Head of caudate nucleus (tissue), 42 donors: ENCODE measurements at regions not wholly inside any gene's neighbourhood (a gene's known extent, or its start where the extent isn't known, plus 50 kb on each side); places are given as distances from the start of the nearest gene placed in this dataset.

ENCODE experiments used
- DNase-seq, 42 donors: peaks; one replicate each; pipeline versions ENCODE4 v3.0.0 to v3.0.0-alpha.2; 2020 to 2021; ENCODE audit warnings: mixed read lengths in 7 of 42
- intact Hi-C: fragments of 100-400 bp; cut with DNase I; formaldehyde crosslinking; loops from one replicate; pipeline ENCODE4 v1.15.0; 2022

DNA sequence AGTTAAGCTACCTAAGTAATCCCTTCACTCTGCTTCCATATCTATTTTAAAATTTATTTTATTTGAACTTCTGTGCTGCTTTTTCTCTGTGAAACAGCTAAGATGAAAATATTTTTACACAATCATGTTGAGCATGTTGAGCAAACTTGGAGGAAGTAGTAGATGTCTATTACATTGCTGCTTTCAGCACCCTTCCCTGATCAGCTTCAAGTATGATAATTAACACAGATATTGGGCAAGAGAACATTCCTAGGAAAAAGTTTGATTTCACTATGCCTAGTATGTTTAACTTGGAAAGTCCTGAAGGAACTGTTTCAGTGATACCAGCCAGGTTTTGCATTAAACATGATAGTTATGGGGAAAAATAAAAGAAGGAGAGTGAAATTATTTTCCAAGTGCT, 283.6 kb downstream of the ELAVL2 start:
- DNase-seq, result no peak
- intact Hi-C loops, result no loop called here

DNA sequence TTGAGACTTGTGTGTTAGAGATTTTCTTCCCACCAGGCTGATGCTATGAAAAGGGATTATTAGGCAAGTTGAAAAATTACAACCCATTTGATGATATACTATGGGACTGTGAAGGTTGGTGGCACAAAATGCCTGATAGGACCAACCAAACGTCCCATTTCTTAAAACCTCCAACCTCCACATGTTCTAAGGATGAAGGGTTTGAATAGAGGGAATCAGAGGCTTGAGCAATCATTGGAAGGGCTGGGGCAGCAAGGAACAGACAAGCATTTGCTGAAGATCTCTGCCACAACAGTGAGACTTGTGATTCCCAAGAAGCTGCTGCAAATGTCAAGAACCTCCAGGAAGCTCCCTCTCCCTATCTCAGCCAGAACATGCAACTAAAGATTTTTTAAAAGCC, 283.1 kb downstream of the ELAVL2 start:
- no peak for DNase-seq
- intact Hi-C loops, result no loop called here

DNA sequence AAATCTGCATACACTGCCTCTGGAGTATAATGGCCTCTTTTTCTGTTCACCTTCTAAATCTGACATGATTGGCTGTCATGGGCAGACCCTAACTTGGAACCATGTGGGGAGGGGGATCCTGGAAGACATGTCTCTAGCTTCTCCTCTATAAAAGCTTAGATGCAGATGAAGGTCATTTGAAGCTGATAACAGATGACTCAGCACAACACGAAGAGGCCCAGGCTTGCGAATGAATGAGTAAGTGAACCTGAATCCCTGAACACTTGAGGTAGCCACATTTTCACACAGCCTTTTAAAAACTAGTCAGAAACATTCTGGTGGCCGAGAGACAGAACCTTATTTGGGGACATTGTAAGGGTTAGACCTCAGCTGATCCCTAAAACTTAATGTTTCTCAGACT, 282.6 kb downstream of the ELAVL2 start:
- no peak for DNase-seq
- intact Hi-C loops, result no loop called here

DNA sequence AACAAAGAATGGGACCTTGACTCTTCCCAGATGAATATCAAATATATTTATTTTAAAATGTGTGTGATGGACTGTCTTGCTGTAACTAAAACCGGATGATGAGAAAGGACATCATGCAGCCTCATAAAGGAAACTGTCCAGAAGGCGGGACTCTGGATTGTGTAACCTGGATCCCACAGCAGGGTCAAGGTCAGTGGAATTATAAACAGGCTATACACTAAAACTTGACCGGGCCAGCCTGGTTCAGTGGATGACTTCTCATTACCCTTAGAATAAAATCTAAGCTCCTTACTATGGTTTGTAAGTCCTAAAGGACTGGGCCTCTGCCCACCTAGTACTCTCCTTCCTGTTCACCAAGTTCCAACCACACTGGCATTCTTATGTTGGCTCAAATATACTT, 280.3 kb downstream of the ELAVL2 start:
- intact Hi-C loops, result no loop called here
- no peak for DNase-seq

DNA sequence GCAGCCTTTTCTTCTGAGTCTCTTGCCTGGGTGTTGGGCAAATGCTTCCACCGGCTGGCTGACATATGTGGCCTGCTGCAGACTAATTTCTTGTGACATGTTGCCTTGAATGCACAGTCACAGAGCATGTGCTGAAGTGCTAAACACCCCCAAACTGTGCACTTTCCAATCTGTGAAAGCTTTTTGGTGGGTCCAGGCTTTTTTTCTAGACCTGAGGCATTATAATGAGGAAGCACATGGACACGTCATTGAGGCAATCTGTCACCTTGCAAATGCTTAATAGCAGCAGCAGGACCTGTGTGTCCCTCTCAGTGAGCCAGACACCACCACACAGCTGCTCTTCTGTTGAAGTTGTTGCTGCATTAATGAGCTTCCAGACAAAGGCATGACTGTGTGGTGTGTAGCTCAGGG, 274.7 kb downstream of the ELAVL2 start:
- intact Hi-C loops, result no loop called here
- peak in 2 of 42 donors; percentile 6 to 18 for DNase-seq

DNA sequence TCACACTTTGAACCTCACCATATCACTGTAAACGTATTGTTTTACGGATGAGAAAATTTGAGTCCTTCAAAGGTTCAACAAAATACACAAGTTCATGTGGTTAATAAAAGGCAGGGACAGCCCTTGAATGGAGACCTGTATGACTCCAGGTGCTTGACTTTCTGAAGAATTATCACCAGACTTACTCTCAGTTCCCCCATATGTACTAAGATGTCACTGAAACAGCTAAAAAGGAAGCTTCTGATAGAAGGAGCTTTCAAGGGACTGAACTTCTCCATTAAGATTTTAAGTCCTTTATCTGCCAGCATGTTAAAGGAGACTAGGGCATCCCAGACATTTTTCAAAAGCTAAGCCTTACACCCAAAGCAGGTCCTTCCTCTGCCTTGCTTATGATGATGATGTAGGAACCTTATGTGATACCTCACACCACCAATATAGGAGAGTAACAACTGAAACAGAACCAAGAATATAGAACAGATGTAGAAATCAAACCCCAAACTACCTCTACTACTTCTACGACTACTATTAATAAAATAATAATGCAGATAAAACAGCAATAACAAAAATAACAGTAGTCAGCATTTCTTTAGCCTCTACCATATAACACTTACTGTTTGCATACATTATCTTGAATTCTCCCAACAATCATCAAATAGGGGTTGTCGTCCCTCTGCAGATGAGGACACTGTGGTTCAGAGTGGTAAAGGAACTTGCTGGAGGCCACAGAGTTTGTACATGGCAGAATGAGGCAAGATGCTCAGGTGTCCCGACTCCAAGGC, 273.9 kb downstream of the ELAVL2 start:
- intact Hi-C loops, result no loop called here
- DNase-seq, result no peak

DNA sequence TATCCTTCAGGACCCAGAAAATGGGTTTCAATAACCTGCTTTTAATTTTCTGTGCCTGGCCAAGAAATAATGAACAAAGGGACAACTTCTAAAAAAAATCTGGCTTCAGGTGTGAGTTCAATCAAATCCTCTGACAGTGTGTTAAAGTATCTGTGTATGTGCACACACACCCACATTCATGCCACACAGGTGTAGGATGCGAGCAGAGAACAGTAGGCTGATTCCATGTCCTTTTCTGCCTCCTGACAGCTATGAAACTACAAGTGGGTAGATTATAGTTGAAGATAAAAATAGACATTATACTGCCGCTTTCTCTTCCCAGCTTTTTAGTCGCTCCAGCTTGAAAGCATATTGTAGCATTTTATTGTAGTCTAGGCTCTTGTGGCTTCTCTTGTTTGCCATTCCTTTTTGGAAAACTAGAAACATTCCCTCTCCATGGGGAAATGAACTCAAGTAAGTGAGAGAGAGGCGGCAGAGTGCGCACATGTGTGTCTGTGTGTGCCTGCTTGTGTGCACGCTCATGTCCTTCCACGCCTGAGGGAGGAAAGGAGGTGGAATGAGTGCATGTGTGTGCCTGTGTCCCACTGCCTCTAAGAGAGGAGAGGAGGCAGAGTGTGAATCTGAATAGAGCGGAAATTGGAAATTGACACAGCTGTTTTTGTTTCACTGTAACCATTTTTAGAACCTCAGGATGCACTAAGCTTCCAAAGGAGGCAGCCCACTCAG, 273.0 kb downstream of the ELAVL2 start:
- peak in 23 of 42 donors; percentile 5 to 79 (median 43) for DNase-seq
- intact Hi-C loops, result no loop called here

DNA sequence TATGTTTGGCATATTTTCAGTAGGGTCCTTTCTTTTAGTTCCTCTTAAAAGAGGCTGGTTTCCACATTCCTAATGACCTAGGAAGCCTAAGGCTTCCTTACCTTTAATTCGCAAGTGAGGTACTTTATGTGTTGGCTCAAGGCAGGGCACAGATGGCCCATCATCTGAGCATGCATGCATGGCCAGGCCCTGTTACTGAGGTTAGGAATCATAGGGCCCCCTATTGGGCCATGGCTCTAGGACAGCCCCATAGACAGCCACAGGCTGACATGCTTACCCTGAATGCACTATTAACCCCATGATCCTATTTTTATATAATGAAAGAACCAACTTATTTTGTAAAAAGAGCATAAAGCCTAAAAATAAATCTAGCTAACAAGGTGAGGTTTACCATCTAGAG, 271.4 kb downstream of the ELAVL2 start:
- DNase-seq, result no peak
- intact Hi-C loops, result no loop called here

DNA sequence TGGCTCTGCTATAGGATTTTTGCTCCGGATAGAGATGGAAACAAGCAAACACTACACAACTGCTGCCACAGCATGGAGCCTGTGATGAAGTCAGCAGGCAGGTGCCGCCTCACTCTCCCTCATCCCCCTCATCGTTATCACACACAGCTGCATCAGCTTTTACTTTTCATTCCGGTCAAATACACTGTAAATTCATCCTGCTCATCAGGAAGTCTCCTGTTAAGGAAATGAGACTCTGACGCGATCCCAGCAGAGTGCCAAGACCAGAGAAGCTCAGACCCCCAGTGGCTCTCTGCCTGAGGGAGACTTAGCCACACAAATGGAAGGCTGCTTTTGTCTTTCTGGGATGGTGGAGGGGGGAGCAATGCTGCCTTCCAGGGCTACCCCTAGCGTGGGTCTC, 270.2 kb downstream of the ELAVL2 start:
- DNase-seq, result no peak
- intact Hi-C loops, result no loop called here

DNA sequence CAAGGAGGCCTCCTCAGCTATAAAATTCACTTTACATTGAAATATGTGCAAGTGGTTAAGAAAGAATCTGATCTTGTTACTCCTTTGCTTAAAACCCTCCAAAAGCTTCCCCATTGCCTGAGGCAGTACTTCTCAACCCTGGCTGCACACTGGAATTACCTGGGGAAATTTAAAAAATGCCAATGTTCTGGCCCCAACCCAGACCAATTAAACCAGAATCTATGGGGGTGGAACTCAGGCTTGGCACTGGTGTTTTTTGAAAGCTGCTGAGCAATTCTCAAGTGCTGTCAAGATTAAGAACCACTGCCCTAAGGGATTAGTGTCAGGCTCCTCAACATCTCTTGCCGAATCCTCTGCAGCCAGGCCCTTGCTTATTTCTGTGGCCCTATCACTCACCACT, 269.6 kb downstream of the ELAVL2 start:
- no peak for DNase-seq
- intact Hi-C loops, result no loop called here

DNA sequence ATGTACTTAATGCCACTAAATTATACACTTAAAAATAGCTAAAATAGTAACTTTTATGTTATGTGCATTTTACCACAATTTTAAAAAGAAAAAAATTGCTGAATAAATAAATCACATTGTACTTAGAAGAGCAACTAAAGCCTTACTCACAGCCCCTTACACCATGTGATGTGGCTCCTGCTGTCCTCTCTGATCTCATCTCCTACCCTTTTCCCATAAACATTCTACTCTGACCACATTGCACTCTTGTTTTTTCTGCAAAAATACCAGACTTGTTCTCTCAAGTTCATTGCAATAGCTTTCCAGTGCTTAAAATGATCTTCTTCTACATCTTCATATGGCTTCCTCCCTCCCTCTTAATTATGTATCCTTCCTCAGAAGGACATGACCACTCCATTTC, 268.4 kb downstream of the ELAVL2 start:
- intact Hi-C loops, result no loop called here
- no peak for DNase-seq

DNA sequence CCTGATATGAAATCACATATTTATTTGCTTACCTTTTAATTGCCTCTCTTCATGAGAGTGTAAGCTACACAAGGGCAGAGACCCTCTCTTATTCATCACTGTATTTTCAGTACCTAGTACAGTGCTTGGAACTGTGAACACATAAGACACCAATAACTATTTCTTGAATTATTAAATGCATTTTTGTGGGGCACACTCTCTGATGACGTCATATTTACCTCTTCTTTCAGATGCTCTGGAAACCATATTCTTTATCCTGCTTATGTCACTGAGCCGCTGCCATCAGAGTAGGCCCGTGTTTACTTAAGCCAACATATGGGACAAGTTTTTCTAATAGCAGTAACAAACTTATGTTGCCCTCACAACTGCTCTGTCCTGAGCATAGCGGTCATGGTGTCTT, 266.5 kb downstream of the ELAVL2 start:
- DNase-seq, result no peak
- intact Hi-C loops, result no loop called here

DNA sequence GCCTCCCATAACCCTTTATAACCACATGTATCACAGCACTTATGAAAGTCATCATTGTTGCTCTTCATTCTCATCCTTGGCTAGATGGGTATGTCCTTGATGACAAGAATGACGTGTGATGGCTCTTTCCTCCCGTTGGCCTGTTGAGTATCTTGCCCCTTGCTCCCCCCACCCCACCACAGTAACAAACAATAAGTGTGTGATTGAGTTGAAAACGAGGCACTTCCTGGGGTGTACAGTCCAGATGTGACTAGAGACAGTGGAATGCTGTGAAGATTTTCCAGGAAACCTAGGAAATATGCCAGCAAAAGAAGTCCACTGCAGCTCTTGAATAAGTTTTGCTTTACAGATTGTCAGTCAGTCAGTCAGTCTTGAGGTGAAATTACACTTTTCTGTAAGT, 262.5 kb downstream of the ELAVL2 start:
- intact Hi-C loops, result no loop called here
- no peak for DNase-seq

DNA sequence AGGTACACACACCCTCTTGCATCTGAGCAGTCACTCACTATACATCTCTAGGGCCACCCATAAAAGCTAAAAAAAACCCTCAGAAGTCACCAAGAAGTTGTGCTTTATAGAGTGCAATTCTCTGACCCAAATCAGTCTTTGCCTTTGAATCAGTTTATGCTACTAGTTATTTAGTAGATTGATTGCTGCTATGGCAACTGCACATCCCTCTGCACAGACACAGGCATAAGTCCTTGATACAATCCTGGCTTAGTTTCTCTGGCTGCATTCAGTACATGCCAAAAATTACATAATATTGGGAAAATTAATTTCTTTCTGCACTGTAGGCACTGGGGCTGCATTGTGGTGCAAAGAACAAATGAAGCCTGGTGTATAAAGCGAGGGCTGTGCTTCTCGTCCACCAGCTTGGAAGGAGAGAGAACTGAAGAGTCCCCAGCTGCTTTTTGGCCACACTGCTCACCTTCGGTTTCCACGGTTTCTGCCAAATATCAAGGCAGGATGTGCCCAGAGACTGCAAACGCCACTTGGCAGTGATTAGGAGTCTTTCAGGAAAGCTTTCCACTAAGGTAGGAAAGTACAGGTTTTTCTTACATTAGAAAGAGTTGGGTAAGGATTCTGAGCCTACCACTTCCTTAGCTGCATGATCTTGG, 258.4 kb downstream of the ELAVL2 start:
- intact Hi-C loops, result no loop called here
- peak in 3 of 42 donors; percentile 20 to 58 (median 26) for DNase-seq

DNA sequence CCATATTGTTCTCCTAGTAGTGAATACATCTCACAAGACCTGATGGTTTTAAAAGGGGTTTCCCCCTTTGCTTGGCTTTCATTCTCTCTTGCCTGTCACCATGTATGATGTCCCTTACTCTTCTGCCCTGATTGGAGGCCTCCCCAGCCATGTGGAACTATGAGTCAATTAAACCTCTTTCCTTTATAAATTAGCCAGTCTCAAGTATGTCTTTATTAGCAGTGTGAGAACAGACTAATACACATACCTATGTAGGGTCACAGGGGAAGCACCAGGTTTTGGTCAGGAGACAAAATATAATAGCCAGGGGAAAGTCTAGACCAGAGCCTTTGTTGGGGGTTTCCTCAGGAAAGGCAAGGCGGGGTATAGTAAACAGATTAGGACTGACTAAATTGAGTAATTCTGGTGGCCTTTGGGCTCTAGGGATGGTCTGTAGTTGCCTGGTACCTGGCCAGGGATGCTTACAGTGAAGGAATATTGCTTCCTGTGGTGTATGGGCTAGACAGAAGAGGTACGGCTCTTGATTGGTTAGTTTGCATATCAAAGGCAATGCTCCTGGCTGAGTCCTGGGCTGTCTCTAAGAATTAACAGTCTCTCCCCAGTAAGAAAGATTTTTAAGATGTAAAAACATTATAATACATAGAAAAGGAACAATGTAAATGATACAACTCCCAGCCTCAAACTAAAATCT, 254.5 kb downstream of the ELAVL2 start:
- DNase-seq, result no peak
- intact Hi-C loops, result no loop called here

DNA sequence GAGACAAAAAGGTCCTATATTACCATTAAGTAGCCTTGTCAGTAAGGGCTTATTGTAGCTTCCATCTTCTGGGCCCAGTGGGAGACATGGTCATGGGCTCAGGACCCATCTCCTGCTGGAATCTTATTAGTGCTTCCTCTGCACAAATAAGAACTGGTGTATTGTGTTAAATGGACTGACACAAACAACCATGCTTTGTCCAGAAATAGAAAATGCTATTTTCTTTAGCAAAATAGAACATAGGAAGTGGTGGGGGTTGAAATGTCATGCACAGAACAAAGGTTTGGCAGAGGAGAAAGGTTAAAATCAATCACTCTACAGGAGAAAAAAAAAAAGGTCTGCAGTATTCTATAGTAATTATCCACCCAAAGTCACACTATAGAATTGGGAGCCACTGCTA, 252.2 kb downstream of the ELAVL2 start:
- DNase-seq, result no peak
- intact Hi-C loops, result no loop called here

DNA sequence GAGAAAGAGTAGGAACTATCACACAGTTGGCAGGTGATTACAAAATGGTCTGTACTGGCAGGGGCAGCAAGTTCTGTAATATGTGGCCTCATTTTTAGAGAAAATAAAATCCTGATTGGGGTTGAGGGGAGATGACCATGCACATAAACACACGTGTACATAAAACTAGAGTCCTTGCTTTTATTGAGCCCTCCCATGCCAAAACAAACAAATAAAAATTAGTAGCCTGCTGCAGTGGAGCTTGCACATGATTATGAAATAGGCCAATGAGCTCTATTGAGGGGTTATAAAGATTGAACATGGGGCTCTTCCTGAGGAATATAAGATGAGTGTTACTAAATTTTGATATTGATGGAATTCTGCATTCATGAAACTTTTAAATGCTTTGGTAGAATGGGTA, 248.4 kb downstream of the ELAVL2 start:
- DNase-seq, result no peak
- intact Hi-C loops, result no loop called here

DNA sequence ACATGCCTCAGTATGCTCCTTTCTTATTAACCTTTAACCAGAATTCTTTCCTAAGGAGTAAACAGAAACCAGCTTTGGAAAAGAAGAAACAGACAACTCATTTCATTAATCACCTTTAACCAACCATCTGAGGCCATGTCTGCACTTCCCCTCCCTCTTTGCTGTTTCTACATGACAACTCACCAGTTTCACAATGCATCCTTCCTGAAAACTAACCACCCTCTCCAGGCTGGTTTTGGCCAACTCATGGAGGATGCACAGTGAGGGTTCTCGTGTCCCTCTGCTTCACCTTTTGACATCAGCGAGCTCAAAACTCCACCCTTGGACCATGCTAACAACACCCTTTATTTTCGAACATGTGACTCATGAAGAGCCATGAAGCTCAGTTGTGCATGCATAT, 244.1 kb downstream of the ELAVL2 start:
- intact Hi-C loops, result no loop called here
- DNase-seq, result no peak

DNA sequence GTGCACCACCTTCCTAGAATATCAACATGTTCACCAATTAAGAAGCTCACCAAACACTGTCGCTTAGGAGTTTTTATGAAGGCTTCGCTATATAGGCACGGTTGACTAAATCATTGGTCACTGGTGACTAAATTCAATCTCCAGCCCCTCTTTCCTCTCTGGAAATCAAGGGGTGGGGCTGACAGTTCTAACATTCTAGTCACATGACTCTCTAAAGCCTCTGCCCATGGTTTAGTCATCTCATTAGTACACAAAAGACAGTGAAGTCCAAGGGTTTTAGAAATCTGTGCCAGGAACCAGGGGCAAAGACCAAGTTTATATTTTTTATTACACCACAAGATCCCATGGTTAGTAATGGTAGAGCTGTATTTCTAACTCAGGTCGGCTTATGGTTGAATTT, 243.2 kb downstream of the ELAVL2 start:
- intact Hi-C loops, result no loop called here
- no peak for DNase-seq

DNA sequence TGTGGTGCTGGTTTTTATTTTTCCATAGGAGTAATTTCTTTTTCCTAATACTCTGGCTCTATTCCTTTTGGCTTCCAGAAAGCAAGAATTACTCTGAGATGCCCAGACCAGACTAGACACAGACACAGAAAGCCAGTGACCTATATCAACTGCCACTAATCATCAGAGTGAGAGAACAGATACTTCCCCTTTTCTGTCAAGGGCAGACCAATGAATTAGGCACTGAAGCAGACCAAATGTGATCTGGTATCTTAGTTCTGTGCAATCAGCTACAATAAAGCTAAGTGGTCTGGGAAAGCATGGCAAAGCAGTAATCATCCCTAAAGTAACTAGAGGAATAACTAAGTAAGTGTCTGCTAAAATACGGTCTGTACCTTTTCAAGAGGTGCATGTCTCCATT, 239.1 kb downstream of the ELAVL2 start:
- intact Hi-C loops, result no loop called here

More for the DNA sequence above, 239.1 kb downstream of the ELAVL2 start:
- no peak for DNase-seq
